ENCODE measurements at regions not wholly inside any gene's neighbourhood (a gene's known extent, or its start where the extent isn't known, plus 50 kb on each side); places are given as distances from the start of the nearest gene placed in this dataset.

DNA sequence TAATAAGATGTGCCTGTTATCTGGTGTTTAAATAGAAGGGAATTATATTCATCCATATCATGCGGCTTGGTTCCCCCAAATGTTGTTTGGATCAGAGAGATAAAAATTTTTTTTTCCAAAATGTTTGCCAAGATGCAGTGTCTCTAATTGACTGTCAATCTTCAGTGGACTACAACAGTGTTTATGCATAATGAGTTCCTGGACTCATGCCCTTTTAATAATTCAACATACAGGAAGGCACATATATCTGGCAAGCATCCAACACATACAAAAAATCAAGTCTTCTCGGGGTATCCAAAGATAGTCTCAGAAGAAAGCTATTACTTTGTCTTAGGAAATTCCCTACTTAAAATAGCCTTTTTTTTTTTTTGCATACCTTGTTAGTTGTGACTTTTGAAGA, 1534.7 kb downstream of the EFNA5 start:
- TF ChIP-seq ELF4 (IDR thresholded peaks at IDR 0.05), result no peak
- no peak for TF ChIP-seq LEF1 (IDR thresholded peaks at IDR 0.05; ENCODE audit: borderline replicate concordance)

All from HEK293T (cell line).